ENCODE measurements at regions not wholly inside any gene's neighbourhood (a gene's known extent, or its start where the extent isn't known, plus 50 kb on each side); places are given as distances from the start of the nearest gene placed in this dataset.

DNA sequence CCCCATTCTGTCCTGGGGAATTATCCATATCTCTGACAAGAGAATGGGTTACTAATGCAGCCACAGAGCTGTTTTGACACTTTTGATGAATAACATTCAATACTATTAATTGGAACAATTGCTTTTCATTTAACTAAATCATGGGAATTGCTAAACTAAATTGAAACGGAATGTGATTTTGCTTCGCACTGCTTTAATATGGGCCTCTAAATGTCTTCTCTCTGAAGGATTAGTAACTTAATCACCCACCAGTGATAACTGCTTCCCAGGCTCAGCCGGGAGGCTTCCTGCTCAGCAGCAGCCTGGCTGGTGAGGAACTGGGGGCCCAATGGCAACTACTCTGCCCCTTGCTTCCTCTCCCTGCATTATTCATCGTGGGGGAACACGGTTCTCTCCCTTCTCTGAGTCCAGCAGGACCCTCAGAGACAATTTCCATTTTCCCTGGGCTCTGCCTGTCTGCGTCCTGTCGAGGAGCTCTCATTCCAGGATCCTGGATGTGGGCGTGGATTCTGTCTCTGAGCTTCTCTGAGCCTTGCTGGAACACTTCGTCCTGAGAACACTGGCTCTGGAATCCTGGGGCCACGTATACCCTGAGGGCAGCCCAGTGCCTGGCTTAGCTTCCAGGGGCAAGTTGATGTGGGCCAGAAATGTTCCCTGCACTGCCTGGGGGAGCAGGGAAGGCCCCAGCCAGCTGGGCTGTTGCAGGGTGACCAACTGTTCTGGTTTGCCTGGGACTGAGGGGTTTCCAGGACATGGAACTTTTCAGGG is 308.9 kb downstream of the DHX35 start:
- ATAC-seq = no peak
- no peak overlapping the region for H3K4me3 ChIP-seq
- peaks cover 4% of the 10 kb centered on the region for H3K27me3 Mint-ChIP-seq (ENCODE audit: insufficient read depth, low read depth, poor library complexity)
- no peaks in the 10 kb centered on the region for H3K4me1 ChIP-seq (ENCODE audit: insufficient read depth)
- no peaks in the 10 kb centered on the region for H3K9me2 ChIP-seq (ENCODE audit: insufficient read depth)
- no peaks in the 10 kb centered on the region for H3F3A ChIP-seq (replicated peaks; ENCODE audit: low read depth)
- 0 out of 3 replicates have a peak, but pooled peaks cover 3% of the 10 kb centered on the region for H3K36me3 Mint-ChIP-seq (ENCODE audit: low read depth)
- DNase-seq (ENCODE audit: low spot score) = peak; percentile 24
- H3K27me3 ChIP-seq (ENCODE audit: insufficient read depth) = no peaks in the 10 kb centered on the region
- H2AFZ ChIP-seq = peak overlapping the region; percentile 56; the same call in 1 of the 2 replicates
- H3K79me2 ChIP-seq (replicated peaks; ENCODE audit: insufficient read depth) = no peaks in the 10 kb centered on the region
- peaks cover 19% of the 10 kb centered on the region for H3K4me1 Mint-ChIP-seq
- H3K27ac Mint-ChIP-seq = no peak overlapping the region
- no peak overlapping the region for H3K4me3 Mint-ChIP-seq
- no peak overlapping the region for H3K4me2 ChIP-seq
- no peak for TF ChIP-seq POLR2AphosphoS5 (IDR thresholded peaks at IDR 0.05; ENCODE audit: low read depth)
- TF ChIP-seq STAT1 (IDR thresholded peaks at IDR 0.05; ENCODE audit: unreplicated experiment) = no peak
- no peak for TF ChIP-seq ZNF331 (CRISPR knock-in tag; IDR thresholded peaks at IDR 0.05; ENCODE audit: low read depth)
- TF ChIP-seq, protein P1, sequence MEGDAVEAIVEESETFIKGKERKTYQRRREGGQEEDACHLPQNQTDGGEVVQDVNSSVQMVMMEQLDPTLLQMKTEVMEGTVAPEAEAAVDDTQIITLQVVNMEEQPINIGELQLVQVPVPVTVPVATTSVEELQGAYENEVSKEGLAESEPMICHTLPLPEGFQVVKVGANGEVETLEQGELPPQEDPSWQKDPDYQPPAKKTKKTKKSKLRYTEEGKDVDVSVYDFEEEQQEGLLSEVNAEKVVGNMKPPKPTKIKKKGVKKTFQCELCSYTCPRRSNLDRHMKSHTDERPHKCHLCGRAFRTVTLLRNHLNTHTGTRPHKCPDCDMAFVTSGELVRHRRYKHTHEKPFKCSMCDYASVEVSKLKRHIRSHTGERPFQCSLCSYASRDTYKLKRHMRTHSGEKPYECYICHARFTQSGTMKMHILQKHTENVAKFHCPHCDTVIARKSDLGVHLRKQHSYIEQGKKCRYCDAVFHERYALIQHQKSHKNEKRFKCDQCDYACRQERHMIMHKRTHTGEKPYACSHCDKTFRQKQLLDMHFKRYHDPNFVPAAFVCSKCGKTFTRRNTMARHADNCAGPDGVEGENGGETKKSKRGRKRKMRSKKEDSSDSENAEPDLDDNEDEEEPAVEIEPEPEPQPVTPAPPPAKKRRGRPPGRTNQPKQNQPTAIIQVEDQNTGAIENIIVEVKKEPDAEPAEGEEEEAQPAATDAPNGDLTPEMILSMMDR (conservative IDR thresholded peaks at IDR 0.05; ENCODE audit: low read depth in 2 of 2) = no peak
- no peak for TF ChIP-seq CREB1 (CRISPR knock-in tag; IDR thresholded peaks at IDR 0.05; ENCODE audit: low read depth)
- no peak for TF ChIP-seq ETS1 (IDR thresholded peaks at IDR 0.05)
- TF ChIP-seq EZH2 (IDR thresholded peaks at IDR 0.05; ENCODE audit: low read depth, unreplicated experiment) = no peak
- TF ChIP-seq JUNB (IDR thresholded peaks at IDR 0.05; ENCODE audit: unreplicated experiment) = no peak
- peaks cover 6% of the 10 kb centered on the region; the same call in 1 of the 3 replicates for H3K9me3 Mint-ChIP-seq
- no peaks in the 10 kb centered on the region for H4K20me1 ChIP-seq (replicated peaks; ENCODE audit: insufficient read depth)
- no peaks in the 10 kb centered on the region for H3K36me3 ChIP-seq (ENCODE audit: insufficient read depth)
- no peak overlapping the region for H3K27ac ChIP-seq (ENCODE audit: low read depth)

GRCh38 chr20:39269493-39270217 is 307.5 kb downstream of the DHX35 start:
- Histone ChIP-seq H4K20me1 (replicated peaks; ENCODE audit: insufficient read depth) (no peaks in the 10 kb centered on the region), H2AFZ (peak overlapping the region; percentile 74; the same call in 1 of the 2 replicates), H3K4me2 (0 out of 2 replicates have a peak overlapping the region, but pooled peaks have one; percentile 26), H3K4me3 (no peak overlapping the region), H3K79me2 (replicated peaks; ENCODE audit: insufficient read depth) (no peaks in the 10 kb centered on the region), H3K27me3 (ENCODE audit: insufficient read depth) (no peaks in the 10 kb centered on the region), H3K4me1 (ENCODE audit: insufficient read depth) (no peaks in the 10 kb centered on the region), H3K36me3 (ENCODE audit: insufficient read depth) (no peaks in the 10 kb centered on the region), H3K9me2 (ENCODE audit: insufficient read depth) (no peaks in the 10 kb centered on the region), H3F3A (replicated peaks; ENCODE audit: low read depth) (no peaks in the 10 kb centered on the region), H3K27ac (ENCODE audit: low read depth) (no peak overlapping the region)
- H3K27ac Mint-ChIP-seq = no peak overlapping the region
- H3K9me3 Mint-ChIP-seq = no peaks in the 10 kb centered on the region
- ATAC-seq (no peak), DNase-seq (ENCODE audit: low spot score) (no peak)
- H3K4me3 Mint-ChIP-seq = no peak overlapping the region
- peaks cover 7% of the 10 kb centered on the region for H3K27me3 Mint-ChIP-seq (ENCODE audit: insufficient read depth, low read depth, poor library complexity)
- no peaks in the 10 kb centered on the region for H3K36me3 Mint-ChIP-seq (ENCODE audit: low read depth)
- H3K4me1 Mint-ChIP-seq = peaks cover 19% of the 10 kb centered on the region
- no peak for TF ChIP-seq REST (IDR thresholded peaks at IDR 0.05; ENCODE audit: unreplicated experiment)
- no peak for TF ChIP-seq ZNF331 (CRISPR knock-in tag; IDR thresholded peaks at IDR 0.05; ENCODE audit: low read depth)
- TF ChIP-seq STAT1 (IDR thresholded peaks at IDR 0.05; ENCODE audit: unreplicated experiment) = no peak
- no peak for TF ChIP-seq ZNF114 (CRISPR knock-in tag; IDR thresholded peaks at IDR 0.05)
- TF ChIP-seq ETS1 (IDR thresholded peaks at IDR 0.05) = no peak
